ENCODE measurements at regions not wholly inside any gene's neighbourhood (a gene's known extent, or its start where the extent isn't known, plus 50 kb on each side); places are given as distances from the start of the nearest gene placed in this dataset.

- no peak for TF ChIP-seq TAF1 (IDR thresholded peaks at IDR 0.05; ENCODE audit: borderline replicate concordance, low read depth, low read length)
- TF ChIP-seq POLR2AphosphoS5 (IDR thresholded peaks at IDR 0.05; ENCODE audit: low read depth, low read length): no peak
- TF ChIP-seq POLR2A (IDR thresholded peaks at IDR 0.05; ENCODE audit: low read depth, low read length): no peak
Measured at GRCh38 chr11:82556210-82556609, 177.5 kb downstream of the FAM181B start.

All from GM12892 (cell line).